ENCODE measurements at regions not wholly inside any gene's neighbourhood (a gene's known extent, or its start where the extent isn't known, plus 50 kb on each side); places are given as distances from the start of the nearest gene placed in this dataset.

GRCh38 chr10:88076027-88076880 is 212.8 kb downstream of the PTEN start:
- TF ChIP-seq, protein P1, sequence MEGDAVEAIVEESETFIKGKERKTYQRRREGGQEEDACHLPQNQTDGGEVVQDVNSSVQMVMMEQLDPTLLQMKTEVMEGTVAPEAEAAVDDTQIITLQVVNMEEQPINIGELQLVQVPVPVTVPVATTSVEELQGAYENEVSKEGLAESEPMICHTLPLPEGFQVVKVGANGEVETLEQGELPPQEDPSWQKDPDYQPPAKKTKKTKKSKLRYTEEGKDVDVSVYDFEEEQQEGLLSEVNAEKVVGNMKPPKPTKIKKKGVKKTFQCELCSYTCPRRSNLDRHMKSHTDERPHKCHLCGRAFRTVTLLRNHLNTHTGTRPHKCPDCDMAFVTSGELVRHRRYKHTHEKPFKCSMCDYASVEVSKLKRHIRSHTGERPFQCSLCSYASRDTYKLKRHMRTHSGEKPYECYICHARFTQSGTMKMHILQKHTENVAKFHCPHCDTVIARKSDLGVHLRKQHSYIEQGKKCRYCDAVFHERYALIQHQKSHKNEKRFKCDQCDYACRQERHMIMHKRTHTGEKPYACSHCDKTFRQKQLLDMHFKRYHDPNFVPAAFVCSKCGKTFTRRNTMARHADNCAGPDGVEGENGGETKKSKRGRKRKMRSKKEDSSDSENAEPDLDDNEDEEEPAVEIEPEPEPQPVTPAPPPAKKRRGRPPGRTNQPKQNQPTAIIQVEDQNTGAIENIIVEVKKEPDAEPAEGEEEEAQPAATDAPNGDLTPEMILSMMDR (conservative IDR thresholded peaks at IDR 0.05; ENCODE audit: low read depth, low read length) = no peak
- TF ChIP-seq EZH2 (IDR thresholded peaks at IDR 0.05; ENCODE audit: borderline replicate concordance, low read depth, low read length, poor library complexity, severe bottlenecking) = no peak

Measured in A673 (cell line).